NT2/D1 (cell line): ENCODE measurements at regions not wholly inside any gene's neighbourhood (a gene's known extent, or its start where the extent isn't known, plus 50 kb on each side); places are given as distances from the start of the nearest gene placed in this dataset.

ENCODE experiments used
- SUZ12 ChIP-seq: IDR thresholded peaks from 2 replicates; pipeline ENCODE4 v1.6.1; 2011; ENCODE audit not compliant: insufficient read length, insufficient read depth; ENCODE audit errors: extremely low read depth
- YY1 ChIP-seq: IDR thresholded peaks from 2 replicates; pipeline ENCODE4 v1.6.1; 2011; ENCODE audit not compliant: insufficient read length, insufficient read depth

- no peak for TF ChIP-seq SUZ12
- no peak for TF ChIP-seq YY1
Observed at GRCh38 chr2:194319222-194319992, 1337.6 kb upstream of the SLC39A10 start.
